MM.1S (cell line): ENCODE measurements at regions not wholly inside any gene's neighbourhood (a gene's known extent, or its start where the extent isn't known, plus 50 kb on each side); places are given as distances from the start of the nearest gene placed in this dataset.

Experiments used
- CTCF ChIP-seq: fragments of 300-600 bp; sonication (generic); IDR thresholded peaks from 2 replicates; pipeline ENCODE4 v1.5.1; 2016; ENCODE audit warnings: antibody characterized with exemption, low read length, mixed read lengths
- EZH2 ChIP-seq: fragments of 300-600 bp; sonication (generic); optimal IDR thresholded peaks from 2 replicates; pipeline ENCODE3; 2017; ENCODE audit warnings: low read depth, mild to moderate bottlenecking, antibody characterized with exemption, low read length, mixed read lengths
- EZH2phosphoT487 ChIP-seq: fragments of 300-600 bp; sonication (generic); IDR thresholded peaks from 2 replicates; pipeline ENCODE4 v1.6.1; 2018; ENCODE audit warnings: antibody characterized with exemption, low read length

GRCh38 chr2:199685669-199686068 lies 165.3 kb downstream of the FTCDNL1 start:
- TF ChIP-seq CTCF (no peak), EZH2 (no peak), EZH2phosphoT487 (no peak)
